Hematopoietic multipotent progenitor cell treated with erythropoietin and hydrocortisone succinate and interleukin-3 and kit ligand, for 17 days (in vitro differentiated cells): ENCODE measurements at regions not wholly inside any gene's neighbourhood (a gene's known extent, or its start where the extent isn't known, plus 50 kb on each side); places are given as distances from the start of the nearest gene placed in this dataset.

Source experiments
- DNase-seq: peaks from one replicate; pipeline ENCODE4 v3.0.0-alpha.2; 2015; ENCODE audit warnings: low spot score

GRCh38 chr6:91045161-91045560, 458.3 kb upstream of the MAP3K7 start:
- DNase-seq, result no peak

- DNase-seq, result no peak
Measured at GRCh38 chr6:91043751-91044150, 456.9 kb upstream of the MAP3K7 start.

GRCh38 chr6:91042656-91043055, 455.8 kb upstream of the MAP3K7 start:
- DNase-seq, result no peak

DNA sequence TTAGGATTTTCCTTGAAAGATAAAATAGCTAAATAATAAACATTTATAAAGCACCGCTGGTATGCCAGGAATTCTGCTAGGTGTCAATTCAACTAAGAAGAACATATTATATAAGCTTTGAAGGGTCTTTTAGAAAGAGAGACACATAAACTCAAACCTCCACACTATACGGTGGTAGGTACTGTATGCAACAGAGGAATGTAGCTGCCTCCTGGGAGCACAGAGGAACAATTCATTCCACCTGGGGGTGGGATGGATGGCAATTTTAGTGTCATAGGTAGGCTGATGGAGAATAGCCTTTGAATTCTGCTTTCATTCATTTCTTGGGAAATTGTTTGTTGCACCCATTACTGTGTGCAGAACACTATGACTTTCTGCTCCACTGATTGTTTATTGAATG, 447.1 kb upstream of the MAP3K7 start:
- no peak for DNase-seq

- DNase-seq, result no peak
Measured at GRCh38 chr6:91031581-91031980, 444.7 kb upstream of the MAP3K7 start.

- no peak for DNase-seq
Measured at GRCh38 chr6:91029211-91029610, 442.3 kb upstream of the MAP3K7 start.

DNA sequence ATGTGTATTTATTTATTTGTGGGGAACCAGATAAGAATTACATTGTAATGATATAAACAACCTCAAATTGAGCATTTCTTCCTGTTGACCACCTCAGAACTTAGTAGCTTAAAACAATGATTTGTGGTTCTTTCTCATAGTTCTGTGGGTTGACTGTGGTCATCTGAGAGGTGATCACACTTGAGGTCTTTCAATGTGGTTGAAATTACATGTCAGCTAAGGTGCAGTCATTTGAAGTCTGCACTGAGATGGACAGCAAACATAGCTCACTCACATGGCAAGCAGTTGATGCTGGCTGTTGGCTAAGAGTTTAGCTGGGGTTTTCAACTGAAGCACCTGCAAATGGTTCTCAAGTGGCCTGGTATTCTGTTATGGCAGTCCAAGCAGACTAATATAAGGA, 436.7 kb upstream of the MAP3K7 start:
- no peak for DNase-seq

DNA sequence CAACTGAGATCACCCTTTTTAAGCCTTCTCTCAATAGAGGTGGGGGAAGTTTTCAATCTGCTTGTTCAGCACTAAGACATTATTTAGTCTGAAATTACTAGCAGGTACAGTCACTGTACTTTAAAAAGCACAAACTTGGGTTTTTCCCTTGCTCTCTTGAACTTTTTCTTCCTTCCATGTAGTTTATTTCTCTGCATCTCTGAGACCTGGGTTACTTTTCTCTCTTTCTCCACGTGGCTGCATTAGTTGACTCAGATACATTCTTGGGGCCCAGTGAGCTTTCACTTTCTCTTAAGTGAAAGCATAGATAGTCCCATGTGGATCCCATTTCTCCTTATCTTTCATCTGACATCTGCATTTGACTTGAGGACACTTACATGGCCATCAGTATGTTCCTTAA, 433.9 kb upstream of the MAP3K7 start:
- DNase-seq, result no peak

DNA sequence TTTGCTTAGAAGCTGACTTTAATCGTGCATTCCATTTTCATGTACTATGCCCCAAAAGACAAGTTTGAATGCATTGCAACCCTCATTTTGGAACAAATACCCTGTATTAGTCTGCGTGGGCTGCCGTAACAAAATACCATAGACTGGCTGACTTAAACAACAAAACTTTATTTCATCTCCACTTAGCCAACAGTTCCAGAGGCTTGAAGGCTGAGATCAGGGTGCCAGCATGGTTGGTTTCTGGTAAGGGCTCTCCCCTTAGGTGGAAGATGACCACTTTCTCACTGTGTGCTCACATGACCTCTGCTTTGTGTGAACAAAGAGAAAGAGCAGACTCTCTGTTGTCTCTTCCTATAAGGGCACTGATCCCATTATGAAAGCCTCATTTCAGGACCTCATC, 431.7 kb upstream of the MAP3K7 start:
- DNase-seq, result no peak

DNA sequence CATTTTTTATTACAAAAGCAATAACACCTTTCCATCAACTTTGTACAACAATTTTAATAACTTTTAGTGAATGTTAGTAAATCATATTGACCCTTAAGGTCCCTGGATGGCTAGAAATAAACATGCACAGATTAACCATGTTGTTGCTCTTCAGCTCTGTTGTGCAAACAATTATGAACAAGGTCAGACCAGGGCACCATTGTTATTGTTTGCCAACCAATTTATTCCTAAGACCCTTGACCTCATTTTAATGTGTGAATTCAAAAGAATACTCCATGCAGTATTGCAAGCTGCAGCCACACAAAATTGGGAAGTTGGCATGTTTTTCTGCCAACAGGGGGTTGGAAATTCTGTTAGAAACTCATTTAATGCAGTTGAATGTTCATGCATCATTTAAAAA, 426.6 kb upstream of the MAP3K7 start:
- no peak for DNase-seq

DNA sequence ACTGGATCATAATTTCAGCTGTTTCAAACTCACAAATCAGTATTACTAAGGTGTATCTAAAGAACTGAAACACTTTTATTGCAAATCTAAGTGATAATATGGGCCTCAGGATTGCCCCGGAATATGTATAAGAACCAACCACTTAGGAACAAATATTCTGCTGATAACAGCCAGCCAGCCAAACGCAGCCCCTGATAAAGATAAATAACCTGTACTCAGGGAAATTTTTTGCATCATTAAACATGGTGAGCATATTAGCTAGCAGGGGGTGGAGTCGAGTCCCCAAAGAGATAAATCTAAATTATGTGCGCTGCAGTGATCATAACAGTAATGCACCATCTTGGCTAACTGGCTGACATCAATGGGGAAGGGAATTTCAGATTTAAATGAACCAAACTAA, 410.2 kb upstream of the MAP3K7 start:
- no peak for DNase-seq

GRCh38 chr6:90993770-90994169, 406.9 kb upstream of the MAP3K7 start:
- no peak for DNase-seq

- DNase-seq, result no peak
Measured at GRCh38 chr6:90989763-90990162, 402.9 kb upstream of the MAP3K7 start.

- DNase-seq, result no peak
Measured at GRCh38 chr6:90984066-90984465, 397.2 kb upstream of the MAP3K7 start.

- no peak for DNase-seq
Measured at GRCh38 chr6:90983462-90983861, 396.6 kb upstream of the MAP3K7 start.

DNA sequence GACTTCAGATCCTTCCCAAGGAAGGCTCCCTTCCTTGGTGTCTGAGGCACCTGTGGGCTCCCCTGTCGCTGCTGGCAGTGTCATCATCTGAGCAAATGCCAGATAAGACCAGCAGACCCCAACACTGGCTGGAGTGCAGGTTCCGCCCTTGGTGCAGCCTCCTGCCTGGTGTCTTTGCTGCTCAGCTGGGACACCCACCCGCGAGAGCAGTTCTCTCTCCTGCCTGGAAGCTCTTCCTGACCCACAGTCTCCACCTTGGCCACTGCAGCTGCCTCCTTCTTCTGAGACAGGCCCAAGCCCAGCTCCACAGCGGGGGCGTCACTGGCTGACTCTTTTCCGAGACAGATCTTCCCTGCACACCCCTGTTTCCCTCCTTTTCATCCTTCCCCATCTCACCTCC, 395.7 kb upstream of the MAP3K7 start:
- no peak for DNase-seq

GRCh38 chr6:90982051-90982450, 395.2 kb upstream of the MAP3K7 start:
- no peak for DNase-seq

DNA sequence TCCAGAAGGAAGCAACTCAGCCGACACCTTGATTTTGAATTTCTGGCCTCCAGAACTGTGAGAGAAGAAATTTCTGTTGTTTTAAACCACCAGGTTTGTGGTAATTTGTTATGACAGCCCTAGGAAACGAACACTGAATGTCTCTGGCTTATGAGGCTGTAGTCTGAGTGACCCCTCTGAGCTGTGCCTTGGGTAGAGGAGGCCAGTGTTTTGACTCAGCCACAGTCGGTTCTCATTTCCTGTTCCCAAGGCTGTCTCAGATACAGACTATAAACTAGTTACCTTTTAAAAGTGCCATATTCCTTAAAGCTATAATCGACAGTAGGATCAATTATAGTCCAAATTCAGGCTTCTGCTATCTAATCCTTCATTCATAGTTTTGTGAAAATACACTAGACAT, 391.2 kb upstream of the MAP3K7 start:
- no peak for DNase-seq

- DNase-seq, result no peak
Measured at GRCh38 chr6:90977513-90977912, 390.6 kb upstream of the MAP3K7 start.

DNA sequence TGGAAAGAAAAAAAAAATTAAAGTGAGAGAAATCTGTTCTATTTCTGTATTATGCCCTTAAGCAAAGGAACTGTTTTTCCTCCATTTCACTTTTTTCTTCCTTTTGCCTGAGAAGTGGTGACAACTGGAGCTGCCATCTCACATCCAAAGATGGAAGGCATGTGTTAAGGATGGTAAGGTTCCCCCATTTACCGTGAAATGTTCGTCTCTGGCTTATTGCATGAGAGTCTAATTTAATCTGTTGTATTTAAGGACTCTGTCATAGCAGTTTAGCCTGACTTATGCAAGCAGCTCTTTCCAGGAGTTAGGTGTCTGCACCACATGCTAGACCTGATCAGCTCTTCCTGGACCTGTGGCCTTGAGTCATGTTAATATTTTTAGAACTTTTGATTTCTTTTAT, 389.5 kb upstream of the MAP3K7 start:
- no peak for DNase-seq

- no peak for DNase-seq
Measured at GRCh38 chr6:90975741-90976140, 388.9 kb upstream of the MAP3K7 start.

DNA sequence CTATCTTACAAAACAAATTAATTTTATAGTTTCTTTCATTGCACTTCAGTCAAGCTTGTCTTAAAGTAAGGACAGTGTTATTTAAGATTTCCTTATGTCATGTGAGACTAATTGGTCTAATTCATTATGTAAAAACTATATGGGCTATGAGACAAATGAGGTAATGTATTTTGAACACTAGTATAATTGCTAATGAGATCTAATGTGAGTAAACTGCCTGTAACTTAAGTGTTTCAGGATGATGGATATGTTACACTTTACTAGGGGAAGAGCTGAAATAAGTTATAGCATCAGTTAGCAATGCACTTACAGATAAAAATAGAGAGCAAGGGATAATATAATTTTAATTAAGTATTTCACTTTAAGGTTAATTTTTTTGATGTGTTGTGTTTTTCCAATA, 386.3 kb upstream of the MAP3K7 start:
- no peak for DNase-seq

DNA sequence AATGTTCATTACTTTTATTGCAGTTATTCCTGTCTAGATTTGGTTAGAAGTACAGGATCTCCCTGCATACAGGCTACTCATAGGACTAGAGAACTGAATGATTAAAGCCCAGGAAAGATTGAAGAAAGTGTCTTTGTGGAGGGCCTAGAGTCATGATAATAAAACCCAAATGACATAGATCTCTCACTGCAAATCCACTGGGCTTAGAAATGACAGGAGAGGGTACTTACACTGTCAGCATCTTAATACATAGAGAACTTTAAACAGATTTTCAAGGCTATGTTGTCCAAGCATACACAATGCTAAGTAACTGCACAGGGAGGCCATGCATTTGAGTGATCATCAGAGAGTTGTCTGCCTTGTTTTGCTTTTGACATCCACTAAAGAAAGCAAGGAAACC, 383.8 kb upstream of the MAP3K7 start:
- DNase-seq, result no peak

- DNase-seq, result no peak
Measured at GRCh38 chr6:90967471-90967870, 380.6 kb upstream of the MAP3K7 start.

GRCh38 chr6:90960324-90960723, 373.5 kb upstream of the MAP3K7 start:
- DNase-seq, result no peak
